Osteoblast (primary cell): ENCODE measurements at regions not wholly inside any gene's neighbourhood (a gene's known extent, or its start where the extent isn't known, plus 50 kb on each side); places are given as distances from the start of the nearest gene placed in this dataset.

Experiments
- DNase-seq: peaks from one replicate; pipeline ENCODE4 v3.0.0; 2011; ENCODE audit warnings: low spot score, mixed read lengths; ENCODE audit not compliant: insufficient read length; ENCODE audit errors: missing footprints
- H2AFZ ChIP-seq: 2 replicates; pipeline ENCODE4 v1.6.0; 2011; ENCODE audit warnings: mild to moderate bottlenecking, low read length
- H3K27ac ChIP-seq: 2 replicates; pipeline ENCODE4 v1.5.1; 2011; ENCODE audit warnings: mild to moderate bottlenecking, low read depth, low read length, moderate library complexity
- H3K27me3 ChIP-seq: 2 replicates; pipeline ENCODE4 v1.6.0; 2012; ENCODE audit warnings: mild to moderate bottlenecking, control low read depth, inconsistent platforms, low read length, moderate library complexity; ENCODE audit not compliant: insufficient read depth
- H3K36me3 ChIP-seq: 2 replicates; pipeline ENCODE4 v1.5.1; 2011; ENCODE audit warnings: mild to moderate bottlenecking, low read length, control low read depth, moderate library complexity; ENCODE audit not compliant: insufficient read depth
- H3K4me1 ChIP-seq: 2 replicates; pipeline ENCODE4 v1.5.1; 2011; ENCODE audit warnings: mild to moderate bottlenecking, low read length, control low read depth, moderate library complexity; ENCODE audit not compliant: insufficient read depth
- H3K4me2 ChIP-seq: 2 replicates; pipeline ENCODE4 v1.6.0; 2011; ENCODE audit warnings: mild to moderate bottlenecking, low read length; ENCODE audit not compliant: insufficient read depth
- H3K4me3 ChIP-seq: fragments of 200-600 bp; sonication (generic); 3 replicates; pipeline ENCODE4 v1.5.1; 2012; ENCODE audit warnings: mild to moderate bottlenecking, low read length, inconsistent platforms; ENCODE audit not compliant: insufficient read depth
- H3K79me2 ChIP-seq: 2 replicates; pipeline ENCODE4 v1.6.0; 2012; ENCODE audit warnings: mild to moderate bottlenecking, low read length, control low read depth, inconsistent platforms; ENCODE audit not compliant: insufficient read depth
- H3K9me3 ChIP-seq: 2 replicates; pipeline ENCODE4 v1.5.1; 2011; ENCODE audit warnings: low read depth, low read length, control low read depth
- H4K20me1 ChIP-seq: 2 replicates; pipeline ENCODE4 v1.6.0; 2012; ENCODE audit warnings: mild to moderate bottlenecking, low read length, control low read depth; ENCODE audit not compliant: insufficient read depth
- CTCF ChIP-seq: IDR thresholded peaks from 2 replicates; pipeline ENCODE4 v1.5.1; 2011; ENCODE audit warnings: mild to moderate bottlenecking, low read depth, low read length, moderate library complexity; ENCODE audit errors: extremely low read depth

DNA sequence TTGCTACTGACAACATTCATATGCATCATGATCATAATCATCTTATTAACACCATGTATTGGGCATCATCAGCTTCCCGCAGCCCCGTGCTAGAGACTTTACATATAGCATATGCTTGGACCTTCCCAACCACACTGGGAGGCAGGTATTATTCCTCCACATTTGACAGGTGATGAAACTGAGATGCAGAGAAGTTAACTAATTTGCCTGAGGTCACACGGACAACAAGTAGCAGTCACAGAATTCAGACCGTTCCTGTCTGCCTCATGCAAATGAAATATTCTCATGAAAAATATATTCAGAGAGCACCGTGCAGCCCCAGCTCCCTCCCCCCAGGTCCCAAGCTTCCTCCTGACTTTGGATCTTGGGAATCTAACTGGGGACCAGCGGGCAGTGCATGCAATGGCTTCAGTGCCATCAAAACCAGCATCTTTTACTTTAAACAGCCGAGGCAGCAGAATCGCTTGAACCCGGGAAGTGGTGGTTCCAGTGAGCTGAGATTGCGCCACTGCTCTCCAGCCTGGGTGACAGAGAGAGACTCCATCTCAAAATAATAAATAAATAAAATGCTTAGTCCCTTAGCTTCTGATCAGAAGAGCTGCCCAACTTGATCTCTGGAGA lies 112.2 kb upstream of the GPR26 start:
- no peak overlapping the region for H3K4me2 ChIP-seq

GRCh38 chr10:123554656-123555055 lies 111.5 kb upstream of the GPR26 start:
- H3K4me1 ChIP-seq = no peaks in the 10 kb centered on the region
- no peak for TF ChIP-seq CTCF
- no peak overlapping the region for H2AFZ ChIP-seq
- H3K36me3 ChIP-seq = no peaks in the 10 kb centered on the region
- no peak overlapping the region for H3K4me3 ChIP-seq
- H3K9me3 ChIP-seq = no peaks in the 10 kb centered on the region
- no peaks in the 10 kb centered on the region for H3K27me3 ChIP-seq
- DNase-seq = no peak
- no peak overlapping the region for H3K4me2 ChIP-seq
- no peaks in the 10 kb centered on the region for H3K79me2 ChIP-seq
- no peaks in the 10 kb centered on the region for H4K20me1 ChIP-seq
- H3K27ac ChIP-seq = no peak overlapping the region

More for the DNA sequence above, 112.2 kb upstream of the GPR26 start:
- no peaks in the 10 kb centered on the region for H3K9me3 ChIP-seq
- no peak for DNase-seq
- H3K27me3 ChIP-seq = no peaks in the 10 kb centered on the region
- no peak overlapping the region for H2AFZ ChIP-seq
- H3K36me3 ChIP-seq = no peaks in the 10 kb centered on the region
- no peaks in the 10 kb centered on the region for H3K79me2 ChIP-seq
- no peaks in the 10 kb centered on the region for H3K4me1 ChIP-seq
- no peak overlapping the region for H3K4me3 ChIP-seq
- no peak for TF ChIP-seq CTCF
- H3K27ac ChIP-seq = no peak overlapping the region
- no peaks in the 10 kb centered on the region for H4K20me1 ChIP-seq

DNA sequence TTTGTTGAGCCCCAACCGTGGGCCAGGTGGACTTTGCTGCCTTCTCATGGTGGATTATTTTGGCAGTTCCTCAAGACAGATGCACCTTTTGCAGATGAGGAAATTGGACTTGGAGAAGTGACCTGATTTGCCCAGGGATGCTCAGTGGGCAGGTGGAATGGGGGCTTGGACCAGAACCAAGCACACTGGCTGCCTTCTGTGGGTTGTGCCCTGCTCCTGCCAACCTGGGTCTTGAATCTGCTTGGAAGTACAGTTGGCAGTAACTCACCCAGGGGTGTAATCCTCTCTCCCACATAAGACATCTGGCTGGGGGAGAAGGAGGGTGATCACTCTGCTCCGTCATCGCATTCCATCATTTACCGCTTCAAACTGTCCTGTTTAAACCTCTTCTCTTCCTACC lies 110.5 kb upstream of the GPR26 start:
- H3K36me3 ChIP-seq = no peaks in the 10 kb centered on the region
- H4K20me1 ChIP-seq = no peaks in the 10 kb centered on the region
- H3K4me2 ChIP-seq = no peak overlapping the region
- no peaks in the 10 kb centered on the region for H3K79me2 ChIP-seq
- no peak for TF ChIP-seq CTCF
- no peak overlapping the region for H3K4me3 ChIP-seq
- DNase-seq = no peak
- no peaks in the 10 kb centered on the region for H3K9me3 ChIP-seq
- no peaks in the 10 kb centered on the region for H3K4me1 ChIP-seq
- H2AFZ ChIP-seq = no peak overlapping the region
- no peaks in the 10 kb centered on the region for H3K27me3 ChIP-seq
- H3K27ac ChIP-seq = no peak overlapping the region

DNA sequence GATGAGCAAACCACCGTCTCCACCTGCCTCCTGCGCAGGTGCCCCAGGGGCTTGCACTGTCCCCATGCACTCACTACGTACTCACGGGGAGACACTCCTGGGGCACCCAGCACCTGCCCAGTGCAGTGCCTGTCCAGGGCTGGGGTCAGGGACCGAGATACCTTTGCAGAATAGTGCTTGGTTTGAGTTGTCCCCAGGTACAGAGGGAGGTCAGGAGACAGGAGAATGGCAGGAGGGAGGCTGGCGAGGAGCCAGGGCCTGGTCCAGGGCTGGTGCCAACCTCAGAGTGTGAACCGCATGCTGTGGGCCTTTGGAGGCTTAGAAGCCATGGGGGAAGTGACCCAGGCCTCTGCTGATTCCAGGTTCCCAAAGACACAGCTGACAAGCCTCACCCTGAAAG lies 110.1 kb upstream of the GPR26 start:
- no peak for TF ChIP-seq CTCF

More for the DNA sequence above, 110.1 kb upstream of the GPR26 start:
- Histone ChIP-seq H3K4me2 (no peak overlapping the region), H3K4me3 (no peak overlapping the region), H3K79me2 (no peaks in the 10 kb centered on the region), H3K9me3 (no peaks in the 10 kb centered on the region), H3K4me1 (no peaks in the 10 kb centered on the region), H3K36me3 (no peaks in the 10 kb centered on the region), H3K27ac (no peak overlapping the region), H4K20me1 (no peaks in the 10 kb centered on the region), H2AFZ (no peak overlapping the region), H3K27me3 (no peaks in the 10 kb centered on the region)
- no peak for DNase-seq
